H9 (cell line): ENCODE measurements at regions not wholly inside any gene's neighbourhood (a gene's known extent, or its start where the extent isn't known, plus 50 kb on each side); places are given as distances from the start of the nearest gene placed in this dataset.

Experiments used
- DNase-seq: peaks from one replicate; pipeline ENCODE4 v3.0.0-alpha.2; 2017
- H2AFZ ChIP-seq: one replicate; pipeline ENCODE4 v1.6.1; 2013; ENCODE audit warnings: mild to moderate bottlenecking, low read length, control low read depth, moderate library complexity
- H2AK5ac ChIP-seq: 2 replicates; pipeline ENCODE4 v1.6.1; 2013; ENCODE audit warnings: low read length, control low read depth, mixed read lengths; ENCODE audit not compliant: insufficient read length
- H2BK120ac ChIP-seq: one replicate; pipeline ENCODE4 v1.6.1; 2013; ENCODE audit warnings: low read depth, mild to moderate bottlenecking, low read length, control low read depth, inconsistent platforms; ENCODE audit not compliant: poor library complexity, severe bottlenecking
- H2BK12ac ChIP-seq: 2 replicates; pipeline ENCODE4 v1.6.1; 2013; ENCODE audit warnings: low read length, control low read depth, mixed read lengths, low read depth; ENCODE audit not compliant: insufficient read length
- H2BK15ac ChIP-seq: 2 replicates; pipeline ENCODE4 v1.6.1; 2013; ENCODE audit warnings: low read depth, low read length, control low read depth
- H2BK20ac ChIP-seq: one replicate; pipeline ENCODE4 v1.6.1; 2013; ENCODE audit warnings: low read depth, mild to moderate bottlenecking, low read length, control low read depth, inconsistent platforms; ENCODE audit not compliant: poor library complexity, severe bottlenecking
- H2BK5ac ChIP-seq: 2 replicates; pipeline ENCODE4 v1.6.1; 2013; ENCODE audit warnings: low read length, control low read depth, mixed read lengths; ENCODE audit not compliant: insufficient read length
- H3K14ac ChIP-seq: 2 replicates; pipeline ENCODE4 v1.6.1; 2013; ENCODE audit warnings: low read length, control low read depth; ENCODE audit not compliant: insufficient read depth
- H3K18ac ChIP-seq: 2 replicates; pipeline ENCODE4 v1.6.1; 2013; ENCODE audit warnings: low read depth, mild to moderate bottlenecking, mixed read lengths, low read length, control low read depth; ENCODE audit not compliant: insufficient read length
- H3K23ac ChIP-seq: 2 replicates; pipeline ENCODE4 v1.6.1; 2013; ENCODE audit warnings: low read length, control low read depth, mixed read lengths, low read depth; ENCODE audit not compliant: insufficient read length
- H3K23me2 ChIP-seq: 2 replicates; pipeline ENCODE4 v1.6.1; 2013; ENCODE audit warnings: low read depth, mild to moderate bottlenecking, mixed read lengths, low read length, control low read depth; ENCODE audit not compliant: insufficient read length, poor library complexity, severe bottlenecking
- H3K27ac ChIP-seq: 2 replicates; pipeline ENCODE4 v1.5.1; 2013; ENCODE audit warnings: low read length, control low read depth, mixed read lengths, low read depth; ENCODE audit not compliant: insufficient read length
- H3K27me3 ChIP-seq: 2 replicates; pipeline ENCODE4 v1.6.1; 2013; ENCODE audit warnings: low read length, control low read depth, inconsistent platforms; ENCODE audit not compliant: insufficient read depth
- H3K4ac ChIP-seq: 2 replicates; pipeline ENCODE4 v1.6.1; 2013; ENCODE audit warnings: low read depth, mild to moderate bottlenecking, control low read depth, inconsistent platforms, low read length, moderate library complexity
- H3K4me1 ChIP-seq: 2 replicates; pipeline ENCODE4 v1.6.1; 2013; ENCODE audit warnings: low read length, control low read depth, inconsistent platforms; ENCODE audit not compliant: insufficient read depth
- H3K4me2 ChIP-seq: 2 replicates; pipeline ENCODE4 v1.6.1; 2013; ENCODE audit warnings: low read length, control low read depth, mixed read lengths; ENCODE audit not compliant: insufficient read length, insufficient read depth
- H3K56ac ChIP-seq: 2 replicates; pipeline ENCODE4 v1.6.1; 2013; ENCODE audit warnings: low read depth, mild to moderate bottlenecking, mixed read lengths, low read length, control low read depth; ENCODE audit not compliant: insufficient read length
- H3K79me1 ChIP-seq: 2 replicates; pipeline ENCODE4 v1.6.1; 2013; ENCODE audit warnings: low read depth, mild to moderate bottlenecking, moderate library complexity, low read length, control low read depth, inconsistent platforms; ENCODE audit not compliant: insufficient read depth, poor library complexity, severe bottlenecking
- H3K79me2 ChIP-seq: 2 replicates; pipeline ENCODE4 v1.6.1; 2013; ENCODE audit warnings: low read length, control low read depth, inconsistent platforms; ENCODE audit not compliant: insufficient read depth
- H3K9ac ChIP-seq: 2 replicates; pipeline ENCODE4 v1.6.1; 2013; ENCODE audit warnings: low read length, control low read depth, mixed read lengths; ENCODE audit not compliant: insufficient read length; ENCODE audit errors: extremely low read depth
- H3K9me3 ChIP-seq: one replicate; pipeline ENCODE4 v1.6.1; 2013; ENCODE audit warnings: low read depth, low read length, inconsistent platforms; ENCODE audit not compliant: control insufficient read depth
- H3T11ph ChIP-seq: one replicate; pipeline ENCODE4 v1.6.1; 2013; ENCODE audit warnings: mild to moderate bottlenecking, low read length, control low read depth, inconsistent platforms
- H4K20me1 ChIP-seq: one replicate; pipeline ENCODE4 v1.6.1; 2013; ENCODE audit not compliant: control insufficient read depth, insufficient read length, insufficient read depth
- H4K5ac ChIP-seq: 2 replicates; pipeline ENCODE4 v1.6.1; 2013; ENCODE audit warnings: low read depth, mild to moderate bottlenecking, mixed read lengths, low read length, control low read depth; ENCODE audit not compliant: insufficient read length
- H4K8ac ChIP-seq: replicated peaks from 2 replicates; pipeline ENCODE4 v1.6.1; 2013; ENCODE audit warnings: low read length, control low read depth, mixed read lengths, low read depth; ENCODE audit not compliant: insufficient read length
- H4K91ac ChIP-seq: 2 replicates; pipeline ENCODE4 v1.6.1; 2013; ENCODE audit warnings: low read depth, mild to moderate bottlenecking, moderate library complexity, mixed read lengths, low read length, control low read depth; ENCODE audit not compliant: insufficient read length
- H3K27ac Mint-ChIP-seq, 3 experiments: 2 replicates in 2 of 3; 3 replicates in 1 of 3; pipeline ENCODE4 v1.8.0; 2020 to 2021; ENCODE audit warnings: mixed read lengths in 3 of 3, mild to moderate bottlenecking in 1 of 3, moderate library complexity in 1 of 3
- H3K27me3 Mint-ChIP-seq: 2 replicates; pipeline ENCODE4 v1.8.0; 2021; ENCODE audit warnings: low read depth, mild to moderate bottlenecking, moderate library complexity, mixed read lengths
- H3K36me3 Mint-ChIP-seq, 3 experiments: 2 replicates in 2 of 3; 3 replicates in 1 of 3; pipeline ENCODE4 v1.8.0; 2020 to 2021; ENCODE audit warnings: low read depth in 3 of 3, mixed read lengths in 3 of 3; ENCODE audit not compliant: insufficient read depth in 1 of 3
- H3K4me1 Mint-ChIP-seq, 2 experiments: 2 replicates each; pipeline ENCODE4 v1.8.0; 2020; ENCODE audit warnings: mixed read lengths in 2 of 2
- H3K4me3 Mint-ChIP-seq, 2 experiments: 2 replicates in 1 of 2; 3 replicates in 1 of 2; pipeline ENCODE4 v1.8.0; 2020 to 2021; ENCODE audit warnings: mild to moderate bottlenecking in 2 of 2, mixed read lengths in 2 of 2, moderate library complexity in 1 of 2
- H3K9me3 Mint-ChIP-seq, 2 experiments: 2 replicates in 1 of 2; 3 replicates in 1 of 2; pipeline ENCODE4 v1.8.0; 2020; ENCODE audit warnings: mild to moderate bottlenecking in 2 of 2, mixed read lengths in 2 of 2, moderate library complexity in 1 of 2
- CTCF ChIP-seq: fragments of 200-600 bp; sonication (generic); conservative IDR thresholded peaks from 3 replicates; pipeline ENCODE4 v1.8.0; 2021; ENCODE audit warnings: antibody characterized with exemption, mild to moderate bottlenecking
- WGBS: extraction: QIAGEN DNeasy Blood & Tissue Kit; methylation state at CpG from one replicate; pipeline ENCODE4 v1.1.7; 2013; ENCODE audit warnings: missing lambda C conversion rate, low lambda C conversion rate, mixed read lengths; ENCODE audit not compliant: insufficient read length; ENCODE audit errors: extremely low coverage; 5-methylcytosine and 5-hydroxymethylcytosine counted together

- H3T11ph ChIP-seq = peak overlapping the region; percentile 99
- no peaks in the 10 kb centered on the region for H3K27me3 ChIP-seq
- no peaks in the 10 kb centered on the region for H3K9me3 ChIP-seq
- H3K56ac ChIP-seq = no peak overlapping the region
- no peak overlapping the region for H3K4me3 Mint-ChIP-seq
- peak; percentile 68 for DNase-seq
- peak overlapping the region; percentile 93 for H2AFZ ChIP-seq
- no peak overlapping the region for H2BK20ac ChIP-seq
- H2BK120ac ChIP-seq = peak overlapping the region; percentile 99
- no peaks in the 10 kb centered on the region for H3K23me2 ChIP-seq
- H3K9ac ChIP-seq = no peak overlapping the region
- H4K8ac ChIP-seq = no peak overlapping the region
- H3K4ac ChIP-seq = no peak overlapping the region; the same call in 1 of the 2 replicates
- no CpG with 5 or more reads among the region's 12 CpGs for WGBS
- H3K79me2 ChIP-seq = no peaks in the 10 kb centered on the region
- peaks cover 5% of the 10 kb centered on the region; the same call in 1 of the 2 replicates for H3K4me1 ChIP-seq
- H3K14ac ChIP-seq = peak overlapping the region; percentile 18; the same call in 1 of the 2 replicates
- H3K18ac ChIP-seq = peak overlapping the region; percentile 31
- no peak overlapping the region for H2AK5ac ChIP-seq
- no peak overlapping the region for H2BK5ac ChIP-seq
- no peaks in the 10 kb centered on the region for H4K20me1 ChIP-seq
- H3K9me3 Mint-ChIP-seq = no peaks in the 10 kb centered on the region
- H4K91ac ChIP-seq = no peak overlapping the region
- H3K27me3 Mint-ChIP-seq = peaks cover 5% of the 10 kb centered on the region; the same call in 1 of the 2 replicates
- peak; percentile 89 for TF ChIP-seq CTCF
- H3K27ac ChIP-seq = no peak overlapping the region
- no peaks in the 10 kb centered on the region for H3K36me3 Mint-ChIP-seq
- H3K27ac Mint-ChIP-seq = peak overlapping the region in 1 of 3 experiments; percentile 42; a peak in 2 of 7 replicates
- H4K5ac ChIP-seq = no peak overlapping the region
- H3K79me1 ChIP-seq = no peaks in the 10 kb centered on the region
- H3K23ac ChIP-seq = no peak overlapping the region
- peak overlapping the region; percentile 29 for H2BK12ac ChIP-seq
- peaks cover 12 to 23% of the 10 kb centered on the region in 2 experiments for H3K4me1 Mint-ChIP-seq
- H2BK15ac ChIP-seq = no peak overlapping the region
- H3K4me2 ChIP-seq = no peak overlapping the region
Measured at GRCh38 chr5:158074992-158075769, 216.2 kb upstream of the CLINT1 start.
